ENCODE measurements at regions not wholly inside any gene's neighbourhood (a gene's known extent, or its start where the extent isn't known, plus 50 kb on each side); places are given as distances from the start of the nearest gene placed in this dataset.
"Not testable (repeated sequence)": the region's sequence is repeated elsewhere in the genome, so short reads cannot be mapped to it uniquely, and the experiment has no call there.

DNA sequence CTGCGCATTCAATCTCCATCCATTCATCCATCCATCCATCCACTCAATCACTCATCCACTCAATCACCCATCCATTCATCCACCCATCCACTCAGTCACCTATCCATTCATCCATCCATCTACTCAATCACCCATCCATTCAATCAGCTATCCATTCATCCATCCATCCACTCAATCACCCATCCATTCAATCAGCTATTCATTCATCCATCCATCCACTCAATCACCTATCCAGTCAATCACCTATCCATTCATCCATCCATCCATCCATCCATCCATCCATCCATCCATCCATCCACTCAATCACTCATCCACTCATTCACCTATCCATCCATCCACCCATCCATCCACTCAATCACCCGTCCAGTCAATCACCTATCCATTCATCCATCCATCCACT, 115.4 kb upstream of the ZBTB40 start:
- Histone ChIP-seq H3K27me3 (ENCODE audit: control insufficient read depth in 1 of 2, insufficient read depth in 2 of 2, low read length in 2 of 2) (peaks cover 4 to 54% of the 10 kb centered on the region in 2 experiments), H3K4me1 (ENCODE audit: insufficient read depth, low read length) (peaks cover 24% of the 10 kb centered on the region)
- intact Hi-C loops (cut with micrococcal nuclease; ENCODE audit: unreplicated experiment); H3K27ac ChIP-seq (ENCODE audit: extremely low read length, insufficient read depth, low read length); H3K9ac ChIP-seq (ENCODE audit: insufficient read depth, low read depth, low read length); FAIRE-seq; H3K79me2 ChIP-seq (ENCODE audit: insufficient read depth, low read length); H3K9me3 ChIP-seq (ENCODE audit: low read length); H3K4me2 ChIP-seq (ENCODE audit: low read depth, low read length); BruUV-seq (replicated peaks); DNase-seq (ENCODE audit: low spot score); H3K4me3 ChIP-seq (replicated peaks in 1 of 3; ENCODE audit: insufficient read depth in 1 of 3, low read depth in 2 of 3, low read length in 3 of 3); in situ Hi-C loops (cut with HindIII; ENCODE audit: extremely low pct_ligation_motif_present, low pct_unique_long_range_greater_than_20kb); CTCF ChIA-PET (ENCODE audit: low intra/inter-chr PET ratio, low total read pairs); ATAC-seq; H3K36me3 ChIP-seq (replicated peaks in 1 of 2; ENCODE audit: control insufficient read depth in 1 of 2, insufficient read depth in 2 of 2, low read length in 2 of 2); POLR2A ChIA-PET; H4K20me1 ChIP-seq (ENCODE audit: insufficient read depth, low read length); H2AFZ ChIP-seq (ENCODE audit: low read length): not testable (repeated sequence)
- 50% methylated on average over 2 of the region's 2 CpGs for WGBS (ENCODE audit: low lambda C conversion rate)

GRCh38 chr1:22336696-22337545, 114.7 kb upstream of the ZBTB40 start:
- DNase-seq (ENCODE audit: low spot score); BruUV-seq (replicated peaks); H3K79me2 ChIP-seq (ENCODE audit: insufficient read depth, low read length); H3K4me2 ChIP-seq (ENCODE audit: low read depth, low read length); FAIRE-seq; in situ Hi-C loops (cut with HindIII; ENCODE audit: extremely low pct_ligation_motif_present, low pct_unique_long_range_greater_than_20kb); ATAC-seq; H3K9me3 ChIP-seq (ENCODE audit: low read length); CTCF ChIA-PET (ENCODE audit: low intra/inter-chr PET ratio, low total read pairs); H3K27ac ChIP-seq (ENCODE audit: extremely low read length, insufficient read depth, low read length); intact Hi-C loops (cut with micrococcal nuclease; ENCODE audit: unreplicated experiment); POLR2A ChIA-PET; H3K36me3 ChIP-seq (replicated peaks in 1 of 2; ENCODE audit: control insufficient read depth in 1 of 2, insufficient read depth in 2 of 2, low read length in 2 of 2); H3K4me3 ChIP-seq (replicated peaks in 1 of 3; ENCODE audit: insufficient read depth in 1 of 3, low read depth in 2 of 3, low read length in 3 of 3); H4K20me1 ChIP-seq (ENCODE audit: insufficient read depth, low read length); H2AFZ ChIP-seq (ENCODE audit: low read length); H3K9ac ChIP-seq (ENCODE audit: insufficient read depth, low read depth, low read length): not testable (repeated sequence)
- H3K27me3 ChIP-seq (ENCODE audit: control insufficient read depth in 1 of 2, insufficient read depth in 2 of 2, low read length in 2 of 2): peaks cover 5 to 59% of the 10 kb centered on the region in 2 experiments
- 3% methylated on average over 2 of the region's 2 CpGs for WGBS (ENCODE audit: low lambda C conversion rate)
- peaks cover 27% of the 10 kb centered on the region for H3K4me1 ChIP-seq (ENCODE audit: insufficient read depth, low read length)

Data from HepG2 (cell line).